Ovary (tissue), 3 donors: ENCODE measurements at regions not wholly inside any gene's neighbourhood (a gene's known extent, or its start where the extent isn't known, plus 50 kb on each side); places are given as distances from the start of the nearest gene placed in this dataset.

Experiments used
- CTCF ChIP-seq, 3 donors: fragments of 450-650 bp in 2 of 3; fragments of 200-600 bp in 1 of 3; IDR thresholded peaks; one replicate each; pipeline versions ENCODE4 v1.5.1 to v1.8.0; 2016 to 2022; ENCODE audit warnings: antibody characterized with exemption in 3 of 3, mild to moderate bottlenecking in 1 of 3
- EP300 ChIP-seq: sonication (generic); formaldehyde crosslinking; IDR thresholded peaks from one replicate; pipeline ENCODE4 v1.6.1; 2017; ENCODE audit warnings: antibody characterized with exemption
- POLR2A ChIP-seq: fragments of 450-650 bp; IDR thresholded peaks from one replicate; pipeline ENCODE4 v1.6.1; 2017; ENCODE audit warnings: antibody characterized with exemption, mild to moderate bottlenecking, moderate library complexity
- donor health status: DM: no; HTN: no; CAD: no.

GRCh38 chr15:61411902-61412510, 182.9 kb upstream of the RORA start:
- no peak for TF ChIP-seq CTCF (IDR thresholded peaks at IDR 0.05)
- no peak for TF ChIP-seq POLR2A
- TF ChIP-seq EP300, result no peak
